ENCODE measurements at regions not wholly inside any gene's neighbourhood (a gene's known extent, or its start where the extent isn't known, plus 50 kb on each side); places are given as distances from the start of the nearest gene placed in this dataset.

DNA sequence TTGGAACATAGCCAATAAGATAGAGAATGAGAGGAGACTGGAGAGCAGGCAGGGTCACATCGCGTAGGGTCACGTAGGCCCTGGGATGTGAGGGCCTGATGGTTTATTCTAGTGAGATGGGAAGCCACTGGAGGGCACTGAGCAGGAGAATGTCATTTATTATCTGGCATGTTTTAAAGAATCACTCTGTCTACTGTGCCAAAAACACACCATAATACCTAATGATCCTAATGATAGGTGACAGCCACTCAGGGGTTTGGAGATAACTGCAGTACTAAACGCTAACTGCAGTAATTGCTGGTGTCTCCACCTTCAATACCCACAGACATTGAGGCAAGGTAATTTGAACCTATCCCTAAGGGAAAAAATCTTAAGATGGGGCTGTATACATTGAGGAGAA is 185.4 kb downstream of the TTLL7 start:
- no peak for DNase-seq

GRCh38 chr1:83810144-83810543 is 188.8 kb downstream of the TTLL7 start:
- DNase-seq = no peak

GRCh38 chr1:83808536-83808935 is 190.4 kb downstream of the TTLL7 start:
- no peak for DNase-seq

DNA sequence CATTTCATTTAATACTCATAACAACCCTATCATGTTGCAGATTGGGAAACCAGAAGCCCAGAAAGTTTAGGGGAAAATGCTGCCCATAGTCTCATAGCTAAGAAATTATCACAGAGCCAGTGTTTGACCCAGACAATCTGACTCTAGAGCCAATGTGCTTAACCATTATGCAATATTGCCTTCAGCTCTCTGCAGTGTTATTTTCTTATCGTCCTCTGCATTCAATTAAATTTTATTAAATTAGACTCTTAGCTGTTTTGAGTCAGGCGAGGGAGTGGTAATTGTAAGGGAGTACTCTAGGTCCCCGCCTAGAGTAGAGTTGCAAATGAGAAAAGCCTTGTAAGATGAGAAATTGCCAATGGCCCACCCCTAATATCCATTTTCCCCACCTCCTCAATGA is 191.1 kb downstream of the TTLL7 start:
- DNase-seq = no peak

DNA sequence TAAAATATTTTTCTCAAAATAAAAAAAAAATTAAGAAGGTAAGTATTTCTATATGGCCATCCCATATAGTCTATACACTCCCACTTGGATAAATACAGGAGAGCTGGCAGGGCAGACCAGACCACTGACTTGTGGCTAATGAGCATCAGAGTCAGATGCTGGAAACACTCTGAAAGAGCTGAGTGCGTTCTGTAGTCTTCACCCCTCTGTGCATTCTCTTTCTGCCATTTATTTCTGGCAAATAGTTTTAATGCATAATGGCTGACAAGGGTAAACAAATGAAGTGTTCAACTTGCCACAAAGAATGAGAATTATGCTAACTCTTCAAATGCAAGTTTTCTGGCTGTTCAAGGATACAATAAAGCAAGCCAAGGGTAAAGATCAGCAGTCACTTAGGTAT is 191.7 kb downstream of the TTLL7 start:
- DNase-seq = no peak

DNA sequence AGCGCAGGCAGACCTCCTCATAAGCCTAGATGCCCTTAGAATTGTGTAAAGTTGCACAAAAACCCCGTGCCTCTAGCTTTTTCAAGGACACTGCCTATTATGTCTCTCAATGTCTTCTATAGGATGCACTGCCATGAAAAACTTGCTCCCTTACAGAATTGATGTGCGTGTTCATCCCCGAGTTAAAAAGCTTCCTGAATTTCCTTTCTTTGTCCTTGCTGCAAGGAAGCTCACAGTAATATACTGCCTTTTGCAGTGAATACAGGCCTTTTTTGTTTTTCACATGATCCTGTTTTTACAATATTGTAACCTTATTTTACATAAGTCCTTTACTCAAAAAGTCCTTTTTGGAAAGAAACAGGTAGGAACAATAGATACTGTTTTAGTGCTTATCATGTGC is 193.0 kb downstream of the TTLL7 start:
- no peak for DNase-seq

DNA sequence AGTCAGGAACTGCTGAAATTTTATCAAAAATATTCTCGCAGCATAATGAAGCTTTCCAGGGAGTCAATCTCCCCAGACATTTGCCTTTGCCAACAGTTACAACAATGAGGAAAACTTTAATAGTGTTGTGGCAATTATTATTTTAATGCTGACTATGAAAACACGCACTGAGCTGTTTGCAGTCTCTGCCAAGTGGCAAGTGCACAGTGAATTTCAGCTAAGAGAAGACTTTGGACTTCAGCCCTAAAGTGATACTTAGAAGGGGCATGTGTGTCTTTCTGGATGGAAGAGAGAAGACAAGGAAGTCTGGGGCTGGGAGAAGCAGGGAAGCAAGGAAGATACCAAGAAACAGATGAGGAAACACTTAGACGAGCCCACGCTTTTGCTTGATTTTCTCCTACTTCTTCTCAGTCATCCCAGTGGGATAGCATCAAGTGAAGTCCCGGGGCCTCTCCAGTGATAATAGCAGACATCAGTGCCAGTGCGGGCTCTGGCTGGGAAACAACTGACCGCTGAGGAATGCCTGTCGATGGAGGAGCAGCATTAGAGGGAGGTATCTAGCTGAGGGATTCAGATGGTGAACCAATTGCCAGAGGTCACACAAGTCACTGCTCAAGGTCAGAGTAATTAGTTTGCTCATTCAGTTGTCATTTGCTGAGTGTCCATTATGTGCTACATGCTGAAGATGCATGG is 196.3 kb downstream of the TTLL7 start:
- DNase-seq = no peak

- DNase-seq = no peak
Measured at GRCh38 chr1:83802023-83802422, 196.9 kb downstream of the TTLL7 start.

DNA sequence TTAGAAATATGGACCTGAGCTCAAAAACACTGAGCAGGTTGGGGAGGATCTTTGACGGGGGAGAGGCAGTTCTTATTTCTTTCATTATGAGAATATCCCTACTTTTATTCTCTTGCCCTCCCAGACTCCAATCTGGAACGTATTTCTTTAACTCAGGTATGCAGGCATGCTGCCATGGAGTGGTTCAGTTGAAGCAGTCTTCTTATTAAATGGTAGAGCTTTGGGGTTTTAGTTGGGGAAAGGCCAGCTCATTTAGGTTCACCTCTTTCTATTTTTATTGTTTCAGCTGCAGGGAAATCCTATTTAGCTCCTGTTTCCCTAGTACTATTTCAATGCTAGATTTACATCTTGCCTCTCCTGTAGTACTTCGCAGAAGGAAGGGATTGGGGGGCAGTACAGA is 198.9 kb downstream of the TTLL7 start:
- DNase-seq = no peak

- no peak for DNase-seq
Measured at GRCh38 chr1:83799594-83799993, 199.3 kb downstream of the TTLL7 start.

GRCh38 chr1:83798965-83799364 is 200.0 kb downstream of the TTLL7 start:
- no peak for DNase-seq

- no peak for DNase-seq
Measured at GRCh38 chr1:83796409-83796808, 202.5 kb downstream of the TTLL7 start.

DNA sequence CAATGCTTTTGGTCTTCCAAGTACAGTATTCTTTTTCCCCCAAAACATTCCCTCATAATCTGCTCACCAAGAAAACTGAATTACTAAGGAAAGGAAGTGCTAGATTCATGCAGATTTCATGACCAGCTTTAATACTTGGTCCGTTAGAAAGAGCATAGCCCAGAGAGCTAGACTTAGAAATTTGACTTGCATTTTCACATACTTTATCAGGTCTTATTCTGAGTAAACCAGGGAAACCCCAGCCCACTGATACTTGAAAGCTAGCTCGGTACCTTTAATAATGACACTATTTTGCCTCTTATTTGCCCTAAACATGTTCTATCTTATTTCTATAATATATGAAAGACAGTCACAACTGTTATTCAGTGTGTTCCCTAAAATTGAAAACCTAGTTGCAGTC is 204.5 kb downstream of the TTLL7 start:
- no peak for DNase-seq

GRCh38 chr1:83791821-83792437 is 207.0 kb downstream of the TTLL7 start:
- no peak for DNase-seq

DNA sequence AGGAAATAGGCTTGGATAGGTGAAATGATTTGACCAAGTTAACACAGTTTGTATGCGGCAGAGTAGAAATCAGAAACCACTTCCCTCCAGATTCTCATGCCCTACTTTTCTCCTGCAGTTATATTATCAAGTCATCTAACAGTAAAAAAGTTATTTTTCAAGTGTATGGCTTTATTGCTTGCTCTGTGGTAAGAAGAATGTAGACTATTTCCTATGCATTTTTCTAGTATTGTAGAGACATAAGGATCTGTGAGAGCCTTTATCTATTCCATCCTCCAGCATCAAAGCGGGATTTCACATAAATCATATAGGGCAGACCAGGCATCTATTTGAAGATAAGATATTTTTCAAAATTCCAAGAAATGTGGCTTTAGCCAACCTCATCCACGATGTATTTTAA is 208.5 kb downstream of the TTLL7 start:
- no peak for DNase-seq

- DNase-seq = no peak
Measured at GRCh38 chr1:83787246-83787998, 211.5 kb downstream of the TTLL7 start.

GRCh38 chr1:83781667-83782066 is 217.3 kb downstream of the TTLL7 start:
- DNase-seq = no peak

GRCh38 chr1:83779565-83779964 is 219.4 kb downstream of the TTLL7 start:
- DNase-seq = no peak

DNA sequence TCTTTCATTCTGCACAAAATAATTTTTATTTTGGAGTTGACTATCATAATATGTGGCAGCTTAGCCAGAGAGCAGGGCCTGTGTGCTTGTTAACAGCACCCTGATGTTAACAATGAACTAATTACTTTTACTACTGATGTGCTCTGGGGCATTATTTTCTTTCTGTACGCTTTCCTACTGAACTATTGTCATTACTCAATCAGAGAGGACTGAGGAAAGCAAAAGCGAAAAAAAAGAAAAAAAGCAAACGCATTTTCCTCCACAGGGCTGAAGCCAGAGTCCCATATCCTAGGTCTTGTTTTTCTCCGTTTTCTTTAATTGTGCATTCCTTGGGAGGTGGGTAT is 221.2 kb downstream of the TTLL7 start:
- DNase-seq = no peak

DNA sequence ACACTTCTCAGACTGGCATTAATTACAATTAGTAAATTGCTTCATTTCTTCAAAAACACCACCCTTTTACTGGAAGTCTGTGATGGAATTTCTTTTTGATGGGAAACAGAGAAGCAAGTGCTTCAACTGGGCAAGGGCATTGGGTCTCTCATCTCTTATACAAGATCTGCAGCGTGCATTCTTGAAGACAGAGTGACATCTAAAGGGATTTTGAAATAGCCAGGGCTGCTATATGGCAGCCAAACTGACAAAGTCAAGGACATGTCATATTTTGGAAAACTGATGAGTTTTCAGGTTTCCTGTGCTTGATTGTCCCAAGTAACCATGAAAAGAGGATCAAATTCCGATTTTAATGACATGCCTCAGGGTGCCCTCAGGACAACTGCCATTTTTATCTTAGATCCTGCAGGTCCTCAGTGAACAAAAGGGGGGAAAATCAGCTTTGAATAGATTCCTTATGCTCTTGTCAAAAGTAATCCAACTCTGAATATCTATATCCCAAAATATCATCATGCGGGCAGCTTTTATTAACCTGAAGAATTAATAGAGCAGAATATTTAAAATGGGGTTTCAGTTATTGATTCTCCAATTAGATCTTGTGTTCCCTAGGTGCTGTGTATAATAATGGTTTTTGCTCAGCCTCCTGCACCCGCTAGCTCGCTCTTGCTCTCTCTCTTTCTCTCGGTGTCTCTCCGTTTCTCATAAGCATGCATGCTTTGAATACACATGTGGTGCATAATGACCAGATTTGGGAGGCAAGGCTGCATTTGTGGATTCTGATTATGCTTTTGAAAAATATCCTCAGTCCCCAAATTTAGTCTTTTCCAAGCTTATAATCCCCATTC is 221.8 kb downstream of the TTLL7 start:
- DNase-seq = no peak

DNA sequence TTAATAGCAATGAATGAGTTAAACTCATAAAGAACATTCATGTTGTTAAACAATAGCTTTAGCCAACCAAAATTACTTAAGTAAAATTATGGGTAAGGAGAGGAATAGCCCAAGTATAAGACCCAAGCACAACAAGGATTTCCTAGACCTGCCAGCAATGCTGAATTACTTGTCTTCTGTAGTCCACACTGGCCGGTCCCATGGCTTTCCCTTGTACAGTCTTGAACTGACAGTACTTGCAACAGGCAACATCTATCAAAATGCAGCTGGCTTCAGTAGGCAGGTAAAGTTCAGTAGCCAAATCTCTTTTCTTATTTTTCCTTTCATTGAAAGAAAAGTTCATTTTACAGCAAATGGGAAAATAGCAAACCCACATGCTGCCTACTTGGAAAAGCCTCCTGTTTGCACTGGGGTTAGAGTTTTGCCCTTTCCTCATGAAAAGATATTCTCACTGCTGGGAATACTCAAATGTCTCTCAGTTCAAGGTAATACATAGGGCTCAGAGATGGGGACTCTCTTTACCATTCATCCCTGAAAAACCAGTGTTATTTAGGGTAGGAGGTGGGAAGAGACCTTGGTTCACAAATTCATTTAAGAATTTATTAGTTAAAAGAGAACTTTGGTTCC is 222.8 kb downstream of the TTLL7 start:
- no peak for DNase-seq

- no peak for DNase-seq
Measured at GRCh38 chr1:83773059-83773458, 225.9 kb downstream of the TTLL7 start.

- DNase-seq = no peak
Measured at GRCh38 chr1:83770319-83770661, 228.6 kb downstream of the TTLL7 start.
